ENCODE measurements at regions not wholly inside any gene's neighbourhood (a gene's known extent, or its start where the extent isn't known, plus 50 kb on each side); places are given as distances from the start of the nearest gene placed in this dataset.

DNA sequence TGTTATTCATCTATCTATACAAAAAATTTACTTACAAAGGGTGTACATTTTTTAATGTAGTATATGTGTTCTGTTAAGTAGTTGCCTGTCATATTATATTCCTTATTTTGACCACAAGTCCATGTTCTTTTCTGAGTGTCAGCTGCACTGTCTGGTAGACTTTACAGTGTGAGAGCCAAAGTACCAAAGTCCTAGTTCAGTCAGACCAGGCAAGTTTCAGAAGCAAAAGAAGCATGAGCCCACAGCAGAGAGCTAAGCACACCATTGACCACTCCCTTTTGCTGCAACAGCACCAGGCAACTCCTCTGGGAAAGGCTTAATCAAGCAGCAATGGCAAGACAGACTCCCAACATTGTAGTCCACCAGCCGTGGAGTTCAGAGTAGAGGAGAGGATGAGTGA, 631.9 kb upstream of the PKN2 start:
- DNase-seq (ENCODE audit: low read depth): no peak
- ChIA-PET CTCF (no interaction called here), POLR2A (no interaction called here)
- TF ChIP-seq CTCF (IDR thresholded peaks at IDR 0.05; ENCODE audit: insufficient read depth, low read depth, low read length): no peak
- Histone ChIP-seq H3K27me3 (ENCODE audit: control insufficient read depth, insufficient read depth, low read length) (no peaks in the 10 kb centered on the region), H3K4me3 (ENCODE audit: low read depth, low read length) (no peak overlapping the region), H3K36me3 (ENCODE audit: control insufficient read depth, insufficient read depth, low read length) (no peaks in the 10 kb centered on the region)

DNA sequence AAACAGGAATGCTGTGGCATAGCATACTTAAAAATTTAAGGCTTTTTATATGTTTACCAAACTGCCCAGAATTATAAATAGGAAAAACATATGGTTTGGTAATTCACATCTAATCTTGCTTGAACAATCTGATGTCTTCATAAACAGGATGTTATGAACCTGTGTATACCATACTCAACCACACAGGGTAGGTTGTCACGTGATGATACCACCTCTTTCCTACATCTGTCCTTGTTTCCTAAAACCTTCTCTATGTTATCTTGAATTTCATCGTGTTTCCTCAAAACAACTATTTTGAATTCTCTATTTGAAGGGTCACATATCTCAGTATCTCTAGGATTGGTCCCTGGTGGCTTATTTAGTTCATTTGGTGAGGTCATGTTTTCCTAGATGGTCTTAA, 631.0 kb upstream of the PKN2 start:
- Histone ChIP-seq H3K36me3 (ENCODE audit: control insufficient read depth, insufficient read depth, low read length) (no peaks in the 10 kb centered on the region), H3K27me3 (ENCODE audit: control insufficient read depth, insufficient read depth, low read length) (no peaks in the 10 kb centered on the region), H3K4me3 (ENCODE audit: low read depth, low read length) (no peak overlapping the region)
- TF ChIP-seq CTCF (IDR thresholded peaks at IDR 0.05; ENCODE audit: insufficient read depth, low read depth, low read length): no peak
- ChIA-PET CTCF (no interaction called here), POLR2A (no interaction called here)
- no peak for DNase-seq (ENCODE audit: low read depth)

GRCh38 chr1:88056881-88057280, 627.2 kb upstream of the PKN2 start:
- ChIA-PET POLR2A (no interaction called here), CTCF (no interaction called here)
- no peak for TF ChIP-seq CTCF (IDR thresholded peaks at IDR 0.05; ENCODE audit: insufficient read depth, low read depth, low read length)
- Histone ChIP-seq H3K36me3 (ENCODE audit: control insufficient read depth, insufficient read depth, low read length) (no peaks in the 10 kb centered on the region), H3K27me3 (ENCODE audit: control insufficient read depth, insufficient read depth, low read length) (no peaks in the 10 kb centered on the region), H3K4me3 (ENCODE audit: low read depth, low read length) (no peak overlapping the region)
- no peak for DNase-seq (ENCODE audit: low read depth)

DNA sequence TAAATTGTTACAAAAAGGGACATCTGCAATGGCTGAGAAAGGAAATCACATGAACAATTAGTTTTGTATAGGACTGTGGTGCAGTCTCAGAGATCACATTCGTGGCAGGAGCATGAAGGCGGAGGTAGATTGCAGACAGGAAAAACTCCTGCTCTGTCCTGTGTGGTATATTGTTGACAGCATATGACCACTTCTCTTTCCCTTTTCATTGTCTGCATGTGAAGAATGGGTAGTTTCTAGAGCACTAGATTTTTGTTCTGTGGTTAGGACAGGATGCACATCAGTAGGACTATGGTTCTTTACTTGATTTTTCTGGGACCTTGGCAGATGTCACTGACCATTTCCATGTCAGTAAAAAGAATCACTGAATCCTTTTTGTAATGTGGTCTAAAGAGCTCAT, 625.9 kb upstream of the PKN2 start:
- ChIA-PET CTCF (no interaction called here), POLR2A (no interaction called here)
- no peak for TF ChIP-seq CTCF (IDR thresholded peaks at IDR 0.05; ENCODE audit: insufficient read depth, low read depth, low read length)
- no peaks in the 10 kb centered on the region for H3K27me3 ChIP-seq (ENCODE audit: control insufficient read depth, insufficient read depth, low read length)
- no peak overlapping the region for H3K4me3 ChIP-seq (ENCODE audit: low read depth, low read length)
- DNase-seq (ENCODE audit: low read depth): no peak
- H3K36me3 ChIP-seq (ENCODE audit: control insufficient read depth, insufficient read depth, low read length): no peaks in the 10 kb centered on the region

DNA sequence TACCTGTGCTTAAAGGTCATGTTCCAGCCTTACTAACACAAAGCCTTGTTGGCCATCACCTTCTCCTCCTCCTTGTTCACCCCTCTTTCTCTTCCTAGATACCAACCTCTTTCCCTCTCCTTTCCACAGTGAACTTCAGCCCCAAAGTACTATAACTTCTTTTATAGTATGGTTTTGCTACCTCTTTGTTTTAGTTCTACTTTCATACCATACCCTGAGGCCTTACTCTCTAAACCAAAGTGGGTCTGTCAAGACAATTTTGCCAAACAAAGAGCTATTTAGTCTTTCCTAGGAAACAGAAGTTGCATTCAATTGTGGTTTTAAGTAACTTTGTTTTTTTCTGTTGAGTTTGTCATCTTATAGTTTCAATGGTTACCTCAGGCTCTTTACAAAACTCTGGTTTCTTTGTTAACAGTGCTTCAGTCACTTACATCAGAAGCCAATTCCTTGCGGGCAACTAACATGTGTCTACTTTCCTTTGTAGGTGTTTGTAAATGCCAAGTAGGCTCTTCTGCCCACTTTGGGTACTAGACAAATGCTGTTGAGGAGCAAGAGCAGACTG, 623.9 kb upstream of the PKN2 start:
- ChIA-PET CTCF (interaction anchor here (1.6 to 4.1 kb wide), 5 partner anchors 11 to 768 kb away, joined by 4 to 25 read pairs (median 9); no protein-coding TSS in a partner anchor), POLR2A (no interaction called here)

More for the DNA sequence above, 623.9 kb upstream of the PKN2 start:
- Histone ChIP-seq H3K27me3 (ENCODE audit: control insufficient read depth, insufficient read depth, low read length) (no peaks in the 10 kb centered on the region), H3K4me3 (ENCODE audit: low read depth, low read length) (no peak overlapping the region), H3K36me3 (ENCODE audit: control insufficient read depth, insufficient read depth, low read length) (no peaks in the 10 kb centered on the region)
- no peak for DNase-seq (ENCODE audit: low read depth)
- no peak for TF ChIP-seq CTCF (IDR thresholded peaks at IDR 0.05; ENCODE audit: insufficient read depth, low read depth, low read length)
